ENCODE measurements at regions not wholly inside any gene's neighbourhood (a gene's known extent, or its start where the extent isn't known, plus 50 kb on each side); places are given as distances from the start of the nearest gene placed in this dataset.

GRCh38 chr7:110309941-110310340 lies 781.0 kb upstream of the LRRN3 start:
- TF ChIP-seq CTCF (conservative IDR thresholded peaks at IDR 0.05; ENCODE audit: low read depth, low read length) (no peak), MXI1 (IDR thresholded peaks at IDR 0.05; ENCODE audit: borderline replicate concordance, low read depth, low read length) (no peak), FOS (IDR thresholded peaks at IDR 0.05; ENCODE audit: low read depth, low read length) (no peak)
